ENCODE measurements at regions not wholly inside any gene's neighbourhood (a gene's known extent, or its start where the extent isn't known, plus 50 kb on each side); places are given as distances from the start of the nearest gene placed in this dataset.
"Not testable (repeated sequence)": the region's sequence is repeated elsewhere in the genome, so short reads cannot be mapped to it uniquely, and the experiment has no call there.

GRCh38 chr17:53093391-53093790 is 729.3 kb upstream of the KIF2B start:
- DNase-seq (ENCODE audit: low read depth in 1 of 2, low spot score in 1 of 2) = no peak

GRCh38 chr17:53092072-53092471 is 730.7 kb upstream of the KIF2B start:
- DNase-seq (ENCODE audit: low read depth in 1 of 2, low spot score in 1 of 2) = no peak

GRCh38 chr17:53090770-53091169 is 732.0 kb upstream of the KIF2B start:
- DNase-seq (ENCODE audit: low read depth in 1 of 2, low spot score in 1 of 2) = no peak

- DNase-seq (ENCODE audit: low read depth in 1 of 2, low spot score in 1 of 2) = no peak
These were observed 734.2 kb upstream of the KIF2B start for GRCh38 chr17:53088481-53088880.

- no peak for DNase-seq (ENCODE audit: low read depth in 1 of 2, low spot score in 1 of 2)
These were observed 761.3 kb upstream of the KIF2B start for GRCh38 chr17:53061446-53061845.

GRCh38 chr17:53058031-53058430 is 764.7 kb upstream of the KIF2B start:
- DNase-seq (ENCODE audit: low read depth in 1 of 2, low spot score in 1 of 2) = no peak

GRCh38 chr17:53046781-53047180 is 775.9 kb upstream of the KIF2B start:
- no peak for DNase-seq (ENCODE audit: low read depth in 1 of 2, low spot score in 1 of 2)

GRCh38 chr17:53039981-53040380 is 782.7 kb upstream of the KIF2B start:
- no peak for DNase-seq (ENCODE audit: low read depth in 1 of 2, low spot score in 1 of 2)

GRCh38 chr17:53033297-53033696 is 789.4 kb upstream of the KIF2B start:
- DNase-seq (ENCODE audit: low read depth in 1 of 2, low spot score in 1 of 2) = no peak

GRCh38 chr17:53032861-53033271 is 789.9 kb upstream of the KIF2B start:
- no peak for DNase-seq (ENCODE audit: low read depth in 1 of 2, low spot score in 1 of 2)

GRCh38 chr17:53017227-53017626 is 805.5 kb upstream of the KIF2B start:
- no peak for DNase-seq (ENCODE audit: low read depth in 1 of 2, low spot score in 1 of 2)

GRCh38 chr17:53016085-53016484 is 806.6 kb upstream of the KIF2B start:
- no peak for DNase-seq (ENCODE audit: low read depth in 1 of 2, low spot score in 1 of 2)

- no peak for DNase-seq (ENCODE audit: low read depth in 1 of 2, low spot score in 1 of 2)
These were observed 810.4 kb upstream of the KIF2B start for GRCh38 chr17:53012364-53012763.

- DNase-seq (ENCODE audit: low read depth in 1 of 2, low spot score in 1 of 2) = no peak
These were observed 816.7 kb upstream of the KIF2B start for GRCh38 chr17:53006006-53006405.

GRCh38 chr17:53004902-53005301 is 817.8 kb upstream of the KIF2B start:
- no peak for DNase-seq (ENCODE audit: low read depth in 1 of 2, low spot score in 1 of 2)

- no peak for DNase-seq (ENCODE audit: low read depth in 1 of 2, low spot score in 1 of 2)
These were observed 826.8 kb upstream of the KIF2B start for GRCh38 chr17:52995881-52996280.

GRCh38 chr17:52995147-52995546 is 827.6 kb upstream of the KIF2B start:
- no peak for DNase-seq (ENCODE audit: low read depth in 1 of 2, low spot score in 1 of 2)

GRCh38 chr17:52986056-52986662 is 827.6 kb upstream of the CA10 start:
- DNase-seq (ENCODE audit: low read depth in 1 of 2, low spot score in 1 of 2) = no peak

GRCh38 chr17:52982331-52982730 is 823.8 kb upstream of the CA10 start:
- DNase-seq (ENCODE audit: low read depth in 1 of 2, low spot score in 1 of 2) = no peak

- DNase-seq (ENCODE audit: low read depth in 1 of 2, low spot score in 1 of 2) = no peak
These were observed 821.4 kb upstream of the CA10 start for GRCh38 chr17:52979921-52980320.

- no peak for DNase-seq (ENCODE audit: low read depth in 1 of 2, low spot score in 1 of 2)
These were observed 807.3 kb upstream of the CA10 start for GRCh38 chr17:52965856-52966255.

- DNase-seq (ENCODE audit: low read depth in 1 of 2, low spot score in 1 of 2) = not testable (repeated sequence)
These were observed 803.2 kb upstream of the CA10 start for GRCh38 chr17:52961751-52962150.

- DNase-seq (ENCODE audit: low read depth in 1 of 2, low spot score in 1 of 2) = no peak
These were observed 798.9 kb upstream of the CA10 start for GRCh38 chr17:52957411-52957810.

GRCh38 chr17:52947418-52947817 is 788.9 kb upstream of the CA10 start:
- DNase-seq (ENCODE audit: low read depth in 1 of 2, low spot score in 1 of 2) = no peak
